ENCODE measurements at regions not wholly inside any gene's neighbourhood (a gene's known extent, or its start where the extent isn't known, plus 50 kb on each side); places are given as distances from the start of the nearest gene placed in this dataset.

- TF ChIP-seq, protein P1, sequence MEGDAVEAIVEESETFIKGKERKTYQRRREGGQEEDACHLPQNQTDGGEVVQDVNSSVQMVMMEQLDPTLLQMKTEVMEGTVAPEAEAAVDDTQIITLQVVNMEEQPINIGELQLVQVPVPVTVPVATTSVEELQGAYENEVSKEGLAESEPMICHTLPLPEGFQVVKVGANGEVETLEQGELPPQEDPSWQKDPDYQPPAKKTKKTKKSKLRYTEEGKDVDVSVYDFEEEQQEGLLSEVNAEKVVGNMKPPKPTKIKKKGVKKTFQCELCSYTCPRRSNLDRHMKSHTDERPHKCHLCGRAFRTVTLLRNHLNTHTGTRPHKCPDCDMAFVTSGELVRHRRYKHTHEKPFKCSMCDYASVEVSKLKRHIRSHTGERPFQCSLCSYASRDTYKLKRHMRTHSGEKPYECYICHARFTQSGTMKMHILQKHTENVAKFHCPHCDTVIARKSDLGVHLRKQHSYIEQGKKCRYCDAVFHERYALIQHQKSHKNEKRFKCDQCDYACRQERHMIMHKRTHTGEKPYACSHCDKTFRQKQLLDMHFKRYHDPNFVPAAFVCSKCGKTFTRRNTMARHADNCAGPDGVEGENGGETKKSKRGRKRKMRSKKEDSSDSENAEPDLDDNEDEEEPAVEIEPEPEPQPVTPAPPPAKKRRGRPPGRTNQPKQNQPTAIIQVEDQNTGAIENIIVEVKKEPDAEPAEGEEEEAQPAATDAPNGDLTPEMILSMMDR (conservative IDR thresholded peaks at IDR 0.05): no peak
- H3K27ac ChIP-seq: no peak overlapping the region
These were observed 50.9 kb upstream of the A1CF start for GRCh38 chr10:50936335-50936734.

DNA sequence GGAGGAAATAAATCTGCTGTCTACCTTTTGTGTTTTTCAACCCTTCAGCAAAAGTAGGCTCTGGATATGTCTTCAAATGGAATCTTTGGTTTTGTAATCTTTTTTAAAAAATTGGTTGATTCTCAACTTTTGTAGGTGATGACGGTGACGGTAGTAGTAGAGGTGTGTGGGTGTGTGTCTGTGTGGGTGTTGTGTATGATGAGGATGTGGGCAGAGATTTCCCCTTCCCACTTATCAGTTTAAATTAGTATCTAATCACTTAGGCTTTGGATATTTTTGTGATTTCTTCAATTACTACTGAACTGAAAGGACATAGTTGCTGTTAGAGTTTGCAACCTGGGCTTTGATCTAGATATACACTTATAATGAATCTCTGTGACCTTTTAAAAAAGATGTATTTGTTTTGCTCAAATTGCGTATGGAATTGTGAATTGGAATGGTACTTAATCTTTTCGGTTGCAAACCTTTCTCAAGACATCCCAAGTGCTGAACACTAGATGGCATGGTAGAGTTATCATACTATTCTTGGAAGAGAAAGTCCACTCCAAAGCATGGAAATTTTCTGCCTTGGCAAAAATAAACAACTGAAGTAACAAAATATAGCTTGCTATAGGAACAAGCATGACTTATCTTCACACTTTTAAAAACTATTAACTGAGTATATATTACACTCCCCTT is 51.9 kb upstream of the A1CF start:
- H3K27ac ChIP-seq: no peak overlapping the region
- TF ChIP-seq, protein P1 (conservative IDR thresholded peaks at IDR 0.05): peak; percentile 76

DNA sequence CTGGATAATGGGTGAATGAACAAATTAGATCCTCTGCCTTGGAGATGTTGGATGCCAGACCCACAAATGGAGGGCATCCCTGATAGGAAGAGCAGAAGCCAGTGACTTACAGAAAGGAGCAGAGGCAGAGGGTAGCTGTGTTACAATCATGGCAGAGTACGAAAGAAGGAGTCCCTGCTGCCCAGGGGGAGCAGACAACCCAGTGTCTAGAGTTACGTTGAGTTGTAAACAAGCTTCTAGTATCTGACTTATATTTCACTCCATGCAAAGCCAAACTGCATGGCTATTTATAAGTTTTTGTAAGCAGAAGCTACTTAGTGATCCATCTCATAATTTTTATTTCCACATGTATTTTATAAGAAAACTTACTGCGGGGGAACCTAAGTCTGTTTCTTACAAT is 56.2 kb upstream of the A1CF start:
- TF ChIP-seq, protein P1 (conservative IDR thresholded peaks at IDR 0.05): no peak
- no peak overlapping the region for H3K27ac ChIP-seq

GRCh38 chr10:50946991-50947781 is 61.8 kb upstream of the A1CF start:
- TF ChIP-seq, protein P1 (conservative IDR thresholded peaks at IDR 0.05): no peak
- H3K27ac ChIP-seq: no peak overlapping the region

DNA sequence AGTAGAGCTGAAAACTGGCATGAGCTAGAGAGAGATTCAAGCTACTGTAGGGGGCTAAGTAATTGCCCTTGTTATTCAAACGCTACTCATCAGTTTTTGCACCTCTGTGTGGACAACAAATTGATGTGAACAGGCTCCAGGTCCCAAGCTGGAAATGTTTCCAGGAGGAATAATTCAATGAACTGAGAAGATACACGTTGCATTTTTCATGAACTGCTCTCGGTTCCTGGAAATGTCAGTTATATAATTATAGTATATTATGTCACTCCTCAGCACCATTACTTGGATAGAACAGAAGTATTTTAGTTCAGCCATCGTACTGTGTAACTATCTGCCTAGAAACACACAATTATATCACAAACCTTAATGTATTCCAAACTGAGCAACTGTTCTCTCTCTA is 65.9 kb upstream of the A1CF start:
- no peak overlapping the region for H3K27ac ChIP-seq
- TF ChIP-seq, protein P1 (conservative IDR thresholded peaks at IDR 0.05): no peak

DNA sequence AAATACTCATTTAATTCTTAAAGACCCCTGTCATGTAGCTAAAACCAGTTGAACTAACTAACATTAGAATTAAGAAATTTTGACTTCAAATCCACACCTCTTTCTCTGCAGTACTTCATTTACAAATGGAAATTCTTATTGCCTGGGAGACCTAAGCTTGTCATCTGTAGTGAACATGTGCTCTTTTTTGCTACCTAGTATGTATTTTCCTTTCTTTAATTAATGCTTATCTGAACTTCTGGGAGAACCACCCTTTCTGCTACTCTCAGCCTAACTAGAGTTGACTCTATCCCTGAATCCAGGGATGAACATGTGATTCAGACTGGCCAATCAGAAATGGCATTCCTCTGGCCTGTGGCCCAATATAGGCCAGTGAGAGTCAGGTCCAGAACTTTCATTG is 75.9 kb upstream of the A1CF start:
- TF ChIP-seq, protein P1 (conservative IDR thresholded peaks at IDR 0.05): no peak
- H3K27ac ChIP-seq: no peak overlapping the region

DNA sequence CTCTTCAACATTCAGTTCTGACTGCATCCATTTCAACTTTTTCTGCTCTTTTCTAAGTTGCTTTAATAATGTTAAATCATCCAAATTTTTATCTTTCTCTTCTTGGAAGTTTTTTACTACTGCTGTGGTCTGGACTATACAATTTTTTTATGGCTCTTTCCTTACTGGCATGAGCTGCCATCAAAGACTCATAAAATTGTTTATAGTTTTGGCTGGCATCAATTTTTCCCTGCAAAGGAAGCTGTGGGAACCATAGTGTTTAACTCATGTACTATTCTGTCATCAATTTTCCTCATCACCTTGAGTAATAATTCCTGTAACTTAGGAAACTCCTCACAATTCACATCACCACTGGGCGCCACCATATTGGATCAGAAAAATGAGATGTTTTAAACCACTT is 77.6 kb upstream of the A1CF start:
- H3K27ac ChIP-seq: no peak overlapping the region
- TF ChIP-seq, protein P1 (conservative IDR thresholded peaks at IDR 0.05): no peak

Measured in VCaP (cell line).